Kidney (tissue), 13 donors: ENCODE measurements at regions not wholly inside any gene's neighbourhood (a gene's known extent, or its start where the extent isn't known, plus 50 kb on each side); places are given as distances from the start of the nearest gene placed in this dataset.

Experiments used
- DNase-seq, 5 donors: peaks; one replicate each; pipeline ENCODE4 v3.0.0-alpha.2; 2013 to 2020
- FAIRE-seq: peaks from 2 replicates; lab custom pipeline; 2012; peaks lifted over from hg19 to GRCh38; lab: Jason Lieb, UNC
- H3K27ac ChIP-seq, 2 donors: one replicate each; pipeline ENCODE4 v1.7.0; 2013; ENCODE audit warnings: low read depth in 2 of 2, low read length in 2 of 2, inconsistent platforms in 1 of 2
- H3K27me3 ChIP-seq: one replicate; pipeline ENCODE4 v1.7.1; 2013; ENCODE audit warnings: low read length, inconsistent platforms; ENCODE audit not compliant: control insufficient read depth, insufficient read depth
- H3K36me3 ChIP-seq, 3 donors: one replicate each; pipeline versions ENCODE4 v1.7.0 to v1.7.1; 2013; ENCODE audit warnings: low read length in 3 of 3, control low read depth in 1 of 3, inconsistent platforms in 1 of 3; ENCODE audit not compliant: insufficient read depth in 3 of 3, control insufficient read depth in 2 of 3
- H3K4me1 ChIP-seq, 3 donors: one replicate each; pipeline versions ENCODE4 v1.7.0 to v1.7.1; 2013; ENCODE audit warnings: low read length in 3 of 3, inconsistent platforms in 1 of 3, low read depth in 1 of 3; ENCODE audit not compliant: control insufficient read depth in 2 of 3, insufficient read depth in 2 of 3
- H3K4me3 ChIP-seq, 3 donors: one replicate each; pipeline versions ENCODE4 v1.7.0 to v1.8.1; 2013; ENCODE audit warnings: low read length in 3 of 3, control low read depth in 1 of 3, inconsistent platforms in 1 of 3
- H3K9ac ChIP-seq, 3 donors: one replicate each; pipeline versions ENCODE4 v1.7.0 to v1.7.1; 2013; ENCODE audit warnings: low read length in 3 of 3, control low read depth in 1 of 3, inconsistent platforms in 1 of 3
- H3K9me3 ChIP-seq, 3 donors: one replicate each; pipeline versions ENCODE4 v1.7.0 to v1.7.1; 2013; ENCODE audit warnings: low read length in 3 of 3, control low read depth in 1 of 3, inconsistent platforms in 1 of 3; ENCODE audit not compliant: control insufficient read depth in 2 of 3, insufficient read depth in 1 of 3
- CTCF ChIP-seq: IDR thresholded peaks from 3 replicates; pipeline ENCODE4 v1.5.1; 2012; ENCODE audit warnings: mild to moderate bottlenecking, moderate library complexity, borderline replicate concordance; ENCODE audit not compliant: insufficient read depth; ENCODE audit errors: extremely low read depth
- intact Hi-C: fragments of 100-400 bp; cut with DNase I; formaldehyde crosslinking; loops from one replicate; pipeline ENCODE4 v1.11.1; 2022
- donor health status: control.
- donor health status: control.
- donor health status: control.
- donor health status: control.
- donor health status: control.
- donor health status: DM: yes; HTN: yes; CAD: no.
- donor health status: Normal renal cell carcinoma (clear cell type).

- FAIRE-seq (no peak), DNase-seq (no peak)
- peaks cover 7 to 25% (median 15%) of the 10 kb centered on the region in 3 donors for H3K4me1 ChIP-seq
- no peak overlapping the region for H3K9ac ChIP-seq
- no peak for TF ChIP-seq CTCF
- intact Hi-C loops: no loop called here
- H3K27ac ChIP-seq: no peak overlapping the region
- H3K9me3 ChIP-seq: peaks cover 0 to 5% (median 0%) of the 10 kb centered on the region in 3 donors
- H3K27me3 ChIP-seq: no peaks in the 10 kb centered on the region
- no peak overlapping the region for H3K4me3 ChIP-seq
- no peaks in the 10 kb centered on the region for H3K36me3 ChIP-seq
Measured at GRCh38 chr14:55976655-55977054, 141.6 kb upstream of the PELI2 start.

GRCh38 chr14:55977392-55978150, 140.6 kb upstream of the PELI2 start:
- intact Hi-C loops: no loop called here
- Histone ChIP-seq H3K4me3 (no peak overlapping the region), H3K9me3 (peaks cover 0 to 5% (median 0%) of the 10 kb centered on the region in 3 donors), H3K9ac (no peak overlapping the region), H3K36me3 (no peaks in the 10 kb centered on the region), H3K4me1 (peaks cover 7 to 23% (median 12%) of the 10 kb centered on the region in 3 donors), H3K27me3 (no peaks in the 10 kb centered on the region), H3K27ac (no peak overlapping the region)
- FAIRE-seq (no peak), DNase-seq (no peak)
- TF ChIP-seq CTCF: no peak

DNA sequence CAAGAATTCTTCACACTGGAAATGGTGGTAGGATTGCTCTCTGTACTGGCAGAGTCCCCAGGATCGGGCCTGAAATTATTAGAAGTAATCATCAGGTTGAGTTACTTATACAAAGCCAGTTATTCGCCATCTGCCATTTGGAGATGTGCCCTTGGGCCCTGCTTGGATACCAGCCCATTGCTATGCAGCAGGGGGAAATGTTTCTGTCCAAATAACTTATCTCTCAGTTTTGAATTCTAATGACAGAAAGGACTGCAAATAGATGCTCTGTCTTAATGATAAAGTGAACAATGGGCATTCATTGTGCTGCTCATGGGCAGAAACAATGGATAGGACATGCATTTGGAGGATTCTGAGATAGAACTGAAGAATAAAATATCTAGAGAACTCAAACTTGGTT, 139.1 kb upstream of the PELI2 start:
- FAIRE-seq (no peak), DNase-seq (no peak)
- Histone ChIP-seq H3K9me3 (peaks cover 0 to 5% (median 0%) of the 10 kb centered on the region in 3 donors), H3K4me1 (peaks cover 7 to 15% (median 11%) of the 10 kb centered on the region in 3 donors), H3K4me3 (no peak overlapping the region), H3K27ac (no peak overlapping the region), H3K27me3 (no peaks in the 10 kb centered on the region), H3K9ac (no peak overlapping the region), H3K36me3 (no peaks in the 10 kb centered on the region)
- TF ChIP-seq CTCF: no peak
- intact Hi-C loops: no loop called here
